Peyer's patch (tissue), 4 donors: ENCODE measurements at regions not wholly inside any gene's neighbourhood (a gene's known extent, or its start where the extent isn't known, plus 50 kb on each side); places are given as distances from the start of the nearest gene placed in this dataset.

Experiments
- POLR2A ChIP-seq, 2 donors: fragments of 450-650 bp; IDR thresholded peaks; one replicate each; pipeline ENCODE4 v1.5.1; 2017; ENCODE audit warnings: antibody characterized with exemption in 2 of 2, mild to moderate bottlenecking in 2 of 2, moderate library complexity in 2 of 2
- TF ChIP-seq, protein P1 (sequence below), 6 experiments: fragments of 450-650 bp in 4 of 6; fragments of 200-600 bp in 2 of 6; sonication (generic) in 1 of 6; IDR thresholded peaks; one replicate each; pipeline ENCODE4 v1.5.1; 2017 to 2019; ENCODE audit warnings: antibody characterized with exemption in 6 of 6, mild to moderate bottlenecking in 3 of 6, moderate library complexity in 1 of 6

- TF ChIP-seq, protein P1, sequence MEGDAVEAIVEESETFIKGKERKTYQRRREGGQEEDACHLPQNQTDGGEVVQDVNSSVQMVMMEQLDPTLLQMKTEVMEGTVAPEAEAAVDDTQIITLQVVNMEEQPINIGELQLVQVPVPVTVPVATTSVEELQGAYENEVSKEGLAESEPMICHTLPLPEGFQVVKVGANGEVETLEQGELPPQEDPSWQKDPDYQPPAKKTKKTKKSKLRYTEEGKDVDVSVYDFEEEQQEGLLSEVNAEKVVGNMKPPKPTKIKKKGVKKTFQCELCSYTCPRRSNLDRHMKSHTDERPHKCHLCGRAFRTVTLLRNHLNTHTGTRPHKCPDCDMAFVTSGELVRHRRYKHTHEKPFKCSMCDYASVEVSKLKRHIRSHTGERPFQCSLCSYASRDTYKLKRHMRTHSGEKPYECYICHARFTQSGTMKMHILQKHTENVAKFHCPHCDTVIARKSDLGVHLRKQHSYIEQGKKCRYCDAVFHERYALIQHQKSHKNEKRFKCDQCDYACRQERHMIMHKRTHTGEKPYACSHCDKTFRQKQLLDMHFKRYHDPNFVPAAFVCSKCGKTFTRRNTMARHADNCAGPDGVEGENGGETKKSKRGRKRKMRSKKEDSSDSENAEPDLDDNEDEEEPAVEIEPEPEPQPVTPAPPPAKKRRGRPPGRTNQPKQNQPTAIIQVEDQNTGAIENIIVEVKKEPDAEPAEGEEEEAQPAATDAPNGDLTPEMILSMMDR (IDR thresholded peaks at IDR 0.05), result no peak
- TF ChIP-seq POLR2A (IDR thresholded peaks at IDR 0.05), result no peak
Measured at GRCh38 chr5:171570244-171570825, 150.9 kb downstream of the FGF18 start.
